ENCODE measurements at regions not wholly inside any gene's neighbourhood (a gene's known extent, or its start where the extent isn't known, plus 50 kb on each side); places are given as distances from the start of the nearest gene placed in this dataset.

DNA sequence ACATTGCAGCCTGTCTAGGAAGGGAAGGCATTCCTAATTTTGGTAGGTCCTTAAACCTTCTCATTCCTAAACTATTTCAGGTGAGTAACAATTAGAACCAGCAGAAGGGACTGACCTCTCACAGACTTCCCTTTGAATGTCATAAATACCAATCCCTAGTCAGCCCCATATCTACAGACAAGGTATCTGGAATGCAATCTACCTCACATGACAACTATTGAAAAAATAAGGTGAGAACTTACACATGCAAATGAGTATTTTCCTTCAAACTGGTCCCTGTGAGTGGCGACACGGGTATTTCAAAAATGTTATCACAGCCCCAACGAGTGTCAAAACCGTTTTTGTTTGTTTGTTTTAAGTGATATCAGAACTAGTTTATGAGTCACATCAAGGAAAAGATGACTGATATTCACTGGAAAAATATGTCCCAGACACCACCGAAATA, 102.4 kb upstream of the VCX2 start:
- H3K4me3 ChIP-seq (ENCODE audit: extremely low read depth in 1 of 4, insufficient read depth in 2 of 4, low read depth in 3 of 4, low read length in 4 of 4): no peak overlapping the region
- H4K5ac ChIP-seq (ENCODE audit: insufficient read length, low read depth, low read length): no peak overlapping the region
- no peak overlapping the region for H4K8ac ChIP-seq (ENCODE audit: extremely low read depth, insufficient read depth, low read length)
- FAIRE-seq (no peak), DNase-seq (ENCODE audit: low read depth in 1 of 2, low spot score in 2 of 2) (no peak)
- no peak overlapping the region for H3K14ac ChIP-seq (ENCODE audit: insufficient read length)
- ChIA-PET POLR2A (ENCODE audit: partially characterized antibody) (no interaction called here), CTCF (ENCODE audit: partially characterized antibody) (no interaction called here)
- no peak overlapping the region for H2BK15ac ChIP-seq (ENCODE audit: low read length)
- no peak overlapping the region for H2BK120ac ChIP-seq (replicated peaks; ENCODE audit: low read depth, low read length)
- no peak overlapping the region for H3K27ac ChIP-seq (ENCODE audit: low read depth, low read length)
- WGBS, 2 experiments (ENCODE audit: extremely low coverage in 1 of 2, insufficient coverage in 1 of 2, insufficient read length in 1 of 2, insufficient replicate concordance in 2 of 2, low coverage in 1 of 2, low lambda C conversion rate in 2 of 2, missing lambda C conversion rate in 1 of 2): 91% methylated on average over 5 of the region's 5 CpGs; no CpG with 5 or more reads in 1 of the 2 experiments
- H3K4ac ChIP-seq (replicated peaks; ENCODE audit: insufficient read length, low read depth, low read length): no peak overlapping the region
- H2BK12ac ChIP-seq (ENCODE audit: low read depth, low read length): no peak overlapping the region
- no peaks in the 10 kb centered on the region for H3K79me1 ChIP-seq (ENCODE audit: low read depth, low read length)
- H2BK5ac ChIP-seq (ENCODE audit: low read depth, low read length): no peak overlapping the region
- H3K18ac ChIP-seq (ENCODE audit: extremely low read depth, low read length): no peak overlapping the region
- H3K4me1 ChIP-seq (replicated peaks in 1 of 4; ENCODE audit: control insufficient read depth in 3 of 4, insufficient read depth in 4 of 4, low read length in 3 of 4): no peaks in the 10 kb centered on the region
- no peak overlapping the region for H2BK20ac ChIP-seq (ENCODE audit: low read length)
- no peaks in the 10 kb centered on the region for H3K23me2 ChIP-seq (ENCODE audit: low read depth, low read length)
- H2AK5ac ChIP-seq (ENCODE audit: low read depth, low read length): no peak overlapping the region
- no peaks in the 10 kb centered on the region for H4K20me1 ChIP-seq (replicated peaks in 1 of 2; ENCODE audit: control insufficient read depth in 1 of 2, insufficient read depth in 2 of 2, low read length in 2 of 2)
- H3K4me2 ChIP-seq (ENCODE audit: insufficient read depth in 1 of 2, low read depth in 2 of 2, low read length in 2 of 2): no peak overlapping the region
- no peaks in the 10 kb centered on the region for H3K27me3 ChIP-seq (replicated peaks in 1 of 4; ENCODE audit: control insufficient read depth in 3 of 4, extremely low read depth in 1 of 4, insufficient read depth in 3 of 4, low read length in 3 of 4)
- H4K91ac ChIP-seq (replicated peaks; ENCODE audit: insufficient read length, low read length): no peak overlapping the region
- no peak overlapping the region for H2AFZ ChIP-seq (ENCODE audit: low read length)
- H3K79me2 ChIP-seq (ENCODE audit: control insufficient read depth in 1 of 2, insufficient read depth in 2 of 2, low read length in 2 of 2): no peaks in the 10 kb centered on the region
- no peaks in the 10 kb centered on the region for H3K9me3 ChIP-seq (ENCODE audit: insufficient read depth in 2 of 2, low read depth in 1 of 2, low read length in 1 of 2)
- no peaks in the 10 kb centered on the region for H3K36me3 ChIP-seq (ENCODE audit: control insufficient read depth in 2 of 4, insufficient read depth in 4 of 4, low read length in 3 of 4)
- H3K23ac ChIP-seq (ENCODE audit: insufficient read length): no peak overlapping the region
- no peak overlapping the region for H3K9ac ChIP-seq (replicated peaks in 1 of 4; ENCODE audit: extremely low read depth in 1 of 4, low read depth in 3 of 4, low read length in 3 of 4)
- H3K56ac ChIP-seq (replicated peaks; ENCODE audit: insufficient read length, low read depth, low read length): no peak overlapping the region
- no peak for TF ChIP-seq BRCA1 (IDR thresholded peaks at IDR 0.05; ENCODE audit: low read depth, low read length)
- no peak for TF ChIP-seq GTF2F1 (IDR thresholded peaks at IDR 0.05; ENCODE audit: borderline replicate concordance, low read depth, low read length)
- no peak for TF ChIP-seq CTBP2 (IDR thresholded peaks at IDR 0.05; ENCODE audit: borderline replicate concordance, insufficient read depth, insufficient read length, low read length)
- TF ChIP-seq RFX5 (IDR thresholded peaks at IDR 0.05; ENCODE audit: borderline replicate concordance, low read depth, low read length): no peak
- no peak for TF ChIP-seq RAD21 (IDR thresholded peaks at IDR 0.05 in 1 of 2, conservative IDR thresholded peaks at IDR 0.05 in 1 of 2; ENCODE audit: low read depth in 2 of 2, low read length in 2 of 2)
- no peak for TF ChIP-seq EP300 (IDR thresholded peaks at IDR 0.05; ENCODE audit: borderline replicate concordance in 1 of 2, low read depth in 2 of 2, low read length in 2 of 2)
- no peak for TF ChIP-seq E2F6 (IDR thresholded peaks at IDR 0.05)
- no peak for TF ChIP-seq EGR1 (IDR thresholded peaks at IDR 0.05; ENCODE audit: borderline replicate concordance, low read depth, low read length)
